ENCODE measurements at regions not wholly inside any gene's neighbourhood (a gene's known extent, or its start where the extent isn't known, plus 50 kb on each side); places are given as distances from the start of the nearest gene placed in this dataset.
A peak's percentile ranks its signal among the peaks of the same experiment; 100 is the strongest.

GRCh38 chr10:80697926-80698325, 160.2 kb downstream of the SH2D4B start:
- Histone ChIP-seq H3K27me3 (ENCODE audit: control insufficient read depth in 2 of 2, insufficient read depth in 2 of 2, low read length in 2 of 2) (no peaks in the 10 kb centered on the region), H3K79me2 (ENCODE audit: insufficient read depth, low read length) (no peaks in the 10 kb centered on the region), H3K27ac (ENCODE audit: low read depth in 1 of 2, low read length in 2 of 2) (no peak overlapping the region), H2AFZ (ENCODE audit: insufficient read depth, low read depth, low read length, poor library complexity, severe bottlenecking) (no peak overlapping the region), H3K9ac (ENCODE audit: insufficient read depth, low read length, poor library complexity, severe bottlenecking) (no peak overlapping the region), H3K9me3 (replicated peaks in 1 of 2; ENCODE audit: control insufficient read depth in 1 of 2, insufficient read depth in 1 of 2, low read length in 2 of 2) (no peaks in the 10 kb centered on the region), H3K4me1 (ENCODE audit: control insufficient read depth in 1 of 2, insufficient read depth in 2 of 2, low read length in 2 of 2) (no peaks in the 10 kb centered on the region), H4K20me1 (ENCODE audit: insufficient read depth, low read length) (no peaks in the 10 kb centered on the region), H3K36me3 (replicated peaks in 1 of 2; ENCODE audit: control insufficient read depth in 1 of 2, insufficient read depth in 2 of 2, low read length in 2 of 2) (no peaks in the 10 kb centered on the region), H3K4me3 (replicated peaks in 1 of 3; ENCODE audit: low read depth in 2 of 3, low read length in 3 of 3) (no peak overlapping the region), H3K4me2 (replicated peaks; ENCODE audit: extremely low read depth, low read length, poor library complexity, severe bottlenecking) (no peak overlapping the region)
- H3K27me3 Mint-ChIP-seq (ENCODE audit: low read depth in 3 of 3), result peaks cover 1 to 3% (median 3%) of the 10 kb centered on the region in 3 donors
- WGBS (ENCODE audit: insufficient coverage), result 86% methylated on average over 2 of the region's 2 CpGs
- TF ChIP-seq CTCF (IDR thresholded peaks at IDR 0.05), result no peak
- DNase-seq, result no peak
- H3K4me1 Mint-ChIP-seq, result no peaks in the 10 kb centered on the region
- intact Hi-C loops (cut with micrococcal nuclease), result no loop called here
- no peaks in the 10 kb centered on the region for H3K36me3 Mint-ChIP-seq
- no peak overlapping the region for H3K4me3 Mint-ChIP-seq
- no peaks in the 10 kb centered on the region for H3K9me3 Mint-ChIP-seq
- H3K27ac Mint-ChIP-seq, result peak overlapping the region in 1 of 7 donors; percentile 32

GRCh38 chr10:80699602-80700039, 161.9 kb downstream of the SH2D4B start:
- peak; percentile 94 for TF ChIP-seq CTCF (IDR thresholded peaks at IDR 0.05)
- peak overlapping the region in 1 of 7 donors; percentile 46 for H3K27ac Mint-ChIP-seq
- Histone ChIP-seq H3K27ac (ENCODE audit: low read depth in 1 of 2, low read length in 2 of 2) (no peak overlapping the region), H3K4me3 (replicated peaks in 1 of 3; ENCODE audit: low read depth in 2 of 3, low read length in 3 of 3) (no peak overlapping the region), H3K4me2 (replicated peaks; ENCODE audit: extremely low read depth, low read length, poor library complexity, severe bottlenecking) (no peak overlapping the region), H3K9ac (ENCODE audit: insufficient read depth, low read length, poor library complexity, severe bottlenecking) (no peak overlapping the region), H3K36me3 (replicated peaks in 1 of 2; ENCODE audit: control insufficient read depth in 1 of 2, insufficient read depth in 2 of 2, low read length in 2 of 2) (no peaks in the 10 kb centered on the region), H3K4me1 (ENCODE audit: control insufficient read depth in 1 of 2, insufficient read depth in 2 of 2, low read length in 2 of 2) (no peaks in the 10 kb centered on the region), H3K79me2 (ENCODE audit: insufficient read depth, low read length) (no peaks in the 10 kb centered on the region), H3K27me3 (ENCODE audit: control insufficient read depth in 2 of 2, insufficient read depth in 2 of 2, low read length in 2 of 2) (no peaks in the 10 kb centered on the region), H3K9me3 (replicated peaks in 1 of 2; ENCODE audit: control insufficient read depth in 1 of 2, insufficient read depth in 1 of 2, low read length in 2 of 2) (no peaks in the 10 kb centered on the region), H2AFZ (ENCODE audit: insufficient read depth, low read depth, low read length, poor library complexity, severe bottlenecking) (peak overlapping the region; percentile 41), H4K20me1 (ENCODE audit: insufficient read depth, low read length) (no peaks in the 10 kb centered on the region)
- H3K27me3 Mint-ChIP-seq (ENCODE audit: low read depth in 3 of 3), result peaks cover 5% of the 10 kb centered on the region in 3 donors
- 13% methylated on average over 13 of the region's 14 CpGs for WGBS (ENCODE audit: insufficient coverage)
- H3K9me3 Mint-ChIP-seq, result no peaks in the 10 kb centered on the region
- no peak overlapping the region for H3K4me3 Mint-ChIP-seq
- DNase-seq, result peak; percentile 27 to 52 (median 43)
- intact Hi-C loops (cut with micrococcal nuclease), result no loop called here
- no peaks in the 10 kb centered on the region for H3K4me1 Mint-ChIP-seq
- H3K36me3 Mint-ChIP-seq, result no peaks in the 10 kb centered on the region
